ENCODE measurements at regions not wholly inside any gene's neighbourhood (a gene's known extent, or its start where the extent isn't known, plus 50 kb on each side); places are given as distances from the start of the nearest gene placed in this dataset.

GRCh38 chr1:84759756-84760155 is 69.5 kb upstream of the SSX2IP start:
- Histone ChIP-seq H3K36me3 (ENCODE audit: control insufficient read depth in 2 of 2, insufficient read depth in 1 of 2, low read length in 2 of 2) (no peaks in the 10 kb centered on the region), H3K4me3 (ENCODE audit: low read depth, low read length) (no peak overlapping the region), H3K4me1 (ENCODE audit: control insufficient read depth, insufficient read depth, low read length) (no peaks in the 10 kb centered on the region), H3K9me3 (ENCODE audit: control insufficient read depth, insufficient read depth, low read depth, low read length) (no peaks in the 10 kb centered on the region), H3K27ac (ENCODE audit: extremely low read depth, low read depth, low read length) (no peak overlapping the region)
- TF ChIP-seq ZNF596 (tag by site-specific recombination; IDR thresholded peaks at IDR 0.05), result no peak
- TF ChIP-seq ZNF266 (tag by site-specific recombination; IDR thresholded peaks at IDR 0.05; ENCODE audit: low read depth), result no peak
- no peak for TF ChIP-seq ZNF777 (tag by site-specific recombination; IDR thresholded peaks at IDR 0.05; ENCODE audit: borderline replicate concordance)
- no peak for TF ChIP-seq ZNF473 (tag by site-specific recombination; IDR thresholded peaks at IDR 0.05)
- no peak for TF ChIP-seq KLF10 (tag by site-specific recombination; IDR thresholded peaks at IDR 0.05)
- TF ChIP-seq ZNF112 (tag by site-specific recombination; IDR thresholded peaks at IDR 0.05), result no peak
- no peak for TF ChIP-seq ZNF768 (tag by site-specific recombination; IDR thresholded peaks at IDR 0.05)
- no peak for TF ChIP-seq ZNF148 (tag by site-specific recombination; IDR thresholded peaks at IDR 0.05; ENCODE audit: borderline replicate concordance)
- TF ChIP-seq ZNF350 (tag by site-specific recombination; IDR thresholded peaks at IDR 0.05), result no peak
- no peak for TF ChIP-seq ZNF843 (tag by site-specific recombination; IDR thresholded peaks at IDR 0.05)
- no peak for TF ChIP-seq ZFP37 (tag by site-specific recombination; IDR thresholded peaks at IDR 0.05)
- ChIA-PET POLR2A (no interaction called here), CTCF (interaction anchor here (0.6 to 7.5 kb wide), 4 partner anchors 13 to 318 kb away, joined by 3 to 57 read pairs (median 13); no protein-coding TSS in a partner anchor)

GRCh38 chr1:84758968-84759491 is 68.8 kb upstream of the SSX2IP start:
- Histone ChIP-seq H3K4me1 (ENCODE audit: control insufficient read depth, insufficient read depth, low read length) (no peaks in the 10 kb centered on the region), H3K27ac (ENCODE audit: extremely low read depth, low read depth, low read length) (no peak overlapping the region), H3K9me3 (ENCODE audit: control insufficient read depth, insufficient read depth, low read depth, low read length) (no peaks in the 10 kb centered on the region), H3K36me3 (ENCODE audit: control insufficient read depth in 2 of 2, insufficient read depth in 1 of 2, low read length in 2 of 2) (no peaks in the 10 kb centered on the region), H3K4me3 (ENCODE audit: low read depth, low read length) (no peak overlapping the region)
- POLR2A ChIA-PET, result no interaction called here
- CTCF ChIA-PET, result interaction anchor here (0.6 to 7.5 kb wide), 4 partner anchors 13 to 317 kb away, joined by 3 to 57 read pairs (median 13); no protein-coding TSS in a partner anchor
- no peak for TF ChIP-seq ZNF707 (tag by site-specific recombination; IDR thresholded peaks at IDR 0.05)
- TF ChIP-seq ZNF2 (tag by site-specific recombination; IDR thresholded peaks at IDR 0.05), result no peak
- TF ChIP-seq ZNF138 (tag by site-specific recombination; IDR thresholded peaks at IDR 0.05; ENCODE audit: borderline replicate concordance), result no peak
- TF ChIP-seq ZNF623 (tag by site-specific recombination; IDR thresholded peaks at IDR 0.05), result no peak
- TF ChIP-seq ZNF311 (tag by site-specific recombination; IDR thresholded peaks at IDR 0.05; ENCODE audit: borderline replicate concordance), result no peak
- TF ChIP-seq ZNF76 (tag by site-specific recombination; IDR thresholded peaks at IDR 0.05; ENCODE audit: borderline replicate concordance, low read depth), result no peak
- TF ChIP-seq ZNF610 (tag by site-specific recombination; IDR thresholded peaks at IDR 0.05; ENCODE audit: borderline replicate concordance), result no peak
- no peak for TF ChIP-seq GLI2 (tag by site-specific recombination; IDR thresholded peaks at IDR 0.05; ENCODE audit: borderline replicate concordance, low read depth)
- no peak for TF ChIP-seq IKZF3 (tag by site-specific recombination; IDR thresholded peaks at IDR 0.05)
- no peak for TF ChIP-seq ZSCAN30 (tag by site-specific recombination; IDR thresholded peaks at IDR 0.05)
- no peak for TF ChIP-seq ZNF155 (tag by site-specific recombination; IDR thresholded peaks at IDR 0.05)
- TF ChIP-seq ZNF792 (tag by site-specific recombination; IDR thresholded peaks at IDR 0.05), result no peak

All from HEK293 (cell line).